Fibroblast of lung (primary cell): ENCODE measurements at regions not wholly inside any gene's neighbourhood (a gene's known extent, or its start where the extent isn't known, plus 50 kb on each side); places are given as distances from the start of the nearest gene placed in this dataset.

ENCODE experiments used
- DNase-seq, 2 donors: peaks; one replicate each; pipeline versions ENCODE4 v3.0.0 to v3.0.0-alpha.2; 2010; ENCODE audit warnings: low read depth in 2 of 2
- H2AFZ ChIP-seq: 2 replicates; pipeline ENCODE4 v1.5.1; 2012; ENCODE audit warnings: low read length, control low read depth, inconsistent platforms
- H3K27ac ChIP-seq: 2 replicates; pipeline ENCODE4 v1.5.1; 2011; ENCODE audit warnings: low read length, control low read depth; ENCODE audit not compliant: insufficient read depth
- H3K27me3 ChIP-seq: 2 replicates; pipeline ENCODE4 v1.5.1; 2011; ENCODE audit warnings: mild to moderate bottlenecking, low read length; ENCODE audit not compliant: control insufficient read depth, insufficient read depth
- H3K36me3 ChIP-seq: 2 replicates; pipeline ENCODE4 v1.5.1; 2011; ENCODE audit warnings: low read length; ENCODE audit not compliant: control insufficient read depth, insufficient read depth
- H3K4me1 ChIP-seq: 2 replicates; pipeline ENCODE4 v1.5.1; 2011; ENCODE audit warnings: low read length; ENCODE audit not compliant: control insufficient read depth, insufficient read depth; ENCODE audit errors: extremely low read depth
- H3K4me2 ChIP-seq: 2 replicates; pipeline ENCODE4 v1.5.1; 2011; ENCODE audit warnings: low read length, control low read depth; ENCODE audit not compliant: insufficient read depth; ENCODE audit errors: extremely low read depth
- H3K4me3 ChIP-seq, 4 experiments: fragments of 200-600 bp in 1 of 4; sonication (generic) in 1 of 4; replicated peaks in 1 of 4; 2 replicates each; pipeline ENCODE4 v1.5.1; 2011 to 2016; ENCODE audit warnings: low read length in 4 of 4, low read depth in 3 of 4, mild to moderate bottlenecking in 3 of 4, control low read depth in 2 of 4, inconsistent platforms in 1 of 4, mixed read lengths in 1 of 4; ENCODE audit not compliant: insufficient read depth in 1 of 4; ENCODE audit errors: control extremely low read depth in 1 of 4
- H3K79me2 ChIP-seq: 2 replicates; pipeline ENCODE4 v1.5.1; 2012; ENCODE audit warnings: mild to moderate bottlenecking, low read length, inconsistent platforms; ENCODE audit not compliant: control insufficient read depth, insufficient read depth
- H3K9ac ChIP-seq: 2 replicates; pipeline ENCODE4 v1.5.1; 2011; ENCODE audit warnings: mild to moderate bottlenecking, low read length, control low read depth; ENCODE audit not compliant: insufficient read depth
- H3K9me3 ChIP-seq: 2 replicates; pipeline ENCODE4 v1.5.1; 2012; ENCODE audit warnings: low read depth, low read length; ENCODE audit not compliant: control insufficient read depth, insufficient read depth
- H4K20me1 ChIP-seq: 2 replicates; pipeline ENCODE4 v1.5.1; 2011; ENCODE audit warnings: low read length; ENCODE audit not compliant: control insufficient read depth, insufficient read depth; ENCODE audit errors: extremely low read depth
- EZH2 ChIP-seq: IDR thresholded peaks from 2 replicates; pipeline ENCODE4 v1.5.1; 2012; ENCODE audit warnings: low read length, control low read depth, mild to moderate bottlenecking; ENCODE audit errors: missing control alignments
- TF ChIP-seq, protein P1 (sequence below), 2 donors: IDR thresholded peaks in 1 of 2; conservative IDR thresholded peaks in 1 of 2; 1 replicate in 1 of 2; 2 replicates in 1 of 2; pipeline ENCODE4 v1.5.1; 2011 to 2012; ENCODE audit warnings: low read length in 2 of 2, control low read depth in 1 of 2, inconsistent platforms in 1 of 2, low read depth in 1 of 2, mild to moderate bottlenecking in 1 of 2

DNA sequence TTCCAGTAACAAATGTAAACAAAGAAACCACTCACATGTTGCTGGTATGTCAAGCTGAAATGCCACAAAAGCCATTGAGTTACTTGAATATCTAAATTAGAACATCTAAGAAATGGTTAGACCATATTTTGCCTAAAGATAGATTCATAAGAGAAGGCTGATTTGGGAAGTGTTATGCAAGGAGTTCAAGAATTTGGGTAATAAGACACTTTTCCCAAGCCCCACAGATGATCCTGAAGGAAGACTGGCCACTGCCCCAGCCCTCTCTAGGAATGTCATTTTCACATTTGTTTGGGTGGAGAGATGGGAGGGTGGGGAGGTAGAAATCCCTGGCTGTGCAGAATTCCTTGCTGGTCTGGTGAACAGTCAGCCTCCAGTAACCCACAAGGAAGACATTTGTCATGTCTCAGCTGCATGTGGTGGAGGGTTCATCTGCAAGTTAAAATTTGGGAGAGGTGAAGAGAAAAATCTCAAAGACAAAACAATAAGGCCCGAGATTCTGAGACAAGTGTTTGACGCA, 427.2 kb upstream of the KLF6 start:
- Histone ChIP-seq H3K4me2 (no peak overlapping the region), H3K79me2 (no peaks in the 10 kb centered on the region)
- peak in 1 of 2 donors; percentile 11 for DNase-seq

DNA sequence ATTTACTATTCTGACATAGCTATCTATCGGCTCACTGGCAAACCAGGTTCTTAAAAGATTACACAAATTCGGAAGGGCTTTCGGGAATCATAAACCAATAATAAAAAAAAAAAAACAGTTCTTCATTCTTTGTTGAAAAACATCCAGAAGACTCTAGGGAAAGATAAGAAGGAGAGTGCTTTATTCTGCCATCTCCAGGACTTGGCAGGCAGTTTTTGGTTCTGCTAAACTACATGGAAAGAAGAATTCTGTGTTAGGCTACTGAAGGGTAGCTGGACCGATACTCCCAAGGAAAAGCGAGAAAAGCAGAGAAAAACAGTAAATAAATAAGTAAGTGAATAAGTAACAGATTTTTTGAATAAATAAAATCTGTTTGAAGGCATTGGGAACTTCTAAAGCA, 423.5 kb upstream of the KLF6 start:
- H3K9me3 ChIP-seq: no peaks in the 10 kb centered on the region
- no peak for DNase-seq
- TF ChIP-seq, protein P1, sequence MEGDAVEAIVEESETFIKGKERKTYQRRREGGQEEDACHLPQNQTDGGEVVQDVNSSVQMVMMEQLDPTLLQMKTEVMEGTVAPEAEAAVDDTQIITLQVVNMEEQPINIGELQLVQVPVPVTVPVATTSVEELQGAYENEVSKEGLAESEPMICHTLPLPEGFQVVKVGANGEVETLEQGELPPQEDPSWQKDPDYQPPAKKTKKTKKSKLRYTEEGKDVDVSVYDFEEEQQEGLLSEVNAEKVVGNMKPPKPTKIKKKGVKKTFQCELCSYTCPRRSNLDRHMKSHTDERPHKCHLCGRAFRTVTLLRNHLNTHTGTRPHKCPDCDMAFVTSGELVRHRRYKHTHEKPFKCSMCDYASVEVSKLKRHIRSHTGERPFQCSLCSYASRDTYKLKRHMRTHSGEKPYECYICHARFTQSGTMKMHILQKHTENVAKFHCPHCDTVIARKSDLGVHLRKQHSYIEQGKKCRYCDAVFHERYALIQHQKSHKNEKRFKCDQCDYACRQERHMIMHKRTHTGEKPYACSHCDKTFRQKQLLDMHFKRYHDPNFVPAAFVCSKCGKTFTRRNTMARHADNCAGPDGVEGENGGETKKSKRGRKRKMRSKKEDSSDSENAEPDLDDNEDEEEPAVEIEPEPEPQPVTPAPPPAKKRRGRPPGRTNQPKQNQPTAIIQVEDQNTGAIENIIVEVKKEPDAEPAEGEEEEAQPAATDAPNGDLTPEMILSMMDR (conservative IDR thresholded peaks at IDR 0.05 in 1 of 2, IDR thresholded peaks at IDR 0.05 in 1 of 2; ENCODE audit: low read depth in 1 of 2, low read length in 2 of 2): no peak
- TF ChIP-seq EZH2: no peak
- H3K27me3 ChIP-seq: no peaks in the 10 kb centered on the region
- H4K20me1 ChIP-seq: no peaks in the 10 kb centered on the region
- H3K36me3 ChIP-seq: no peaks in the 10 kb centered on the region
- H3K4me1 ChIP-seq: no peaks in the 10 kb centered on the region
- no peaks in the 10 kb centered on the region for H3K79me2 ChIP-seq
- H3K4me3 ChIP-seq: no peak overlapping the region
- H2AFZ ChIP-seq: no peak overlapping the region
- no peak overlapping the region for H3K4me2 ChIP-seq
- no peak overlapping the region for H3K9ac ChIP-seq
- no peak overlapping the region for H3K27ac ChIP-seq

More for the DNA sequence above, 427.2 kb upstream of the KLF6 start:
- no peak overlapping the region for H3K4me3 ChIP-seq
- TF ChIP-seq EZH2: no peak
- TF ChIP-seq, protein P1 (conservative IDR thresholded peaks at IDR 0.05 in 1 of 2, IDR thresholded peaks at IDR 0.05 in 1 of 2; ENCODE audit: low read depth in 1 of 2, low read length in 2 of 2): no peak
- H3K9ac ChIP-seq: no peak overlapping the region
- H2AFZ ChIP-seq: no peak overlapping the region
- H3K9me3 ChIP-seq: no peaks in the 10 kb centered on the region
- H4K20me1 ChIP-seq: no peaks in the 10 kb centered on the region
- no peaks in the 10 kb centered on the region for H3K36me3 ChIP-seq
- no peaks in the 10 kb centered on the region for H3K4me1 ChIP-seq
- no peak overlapping the region for H3K27ac ChIP-seq
- H3K27me3 ChIP-seq: no peaks in the 10 kb centered on the region

DNA sequence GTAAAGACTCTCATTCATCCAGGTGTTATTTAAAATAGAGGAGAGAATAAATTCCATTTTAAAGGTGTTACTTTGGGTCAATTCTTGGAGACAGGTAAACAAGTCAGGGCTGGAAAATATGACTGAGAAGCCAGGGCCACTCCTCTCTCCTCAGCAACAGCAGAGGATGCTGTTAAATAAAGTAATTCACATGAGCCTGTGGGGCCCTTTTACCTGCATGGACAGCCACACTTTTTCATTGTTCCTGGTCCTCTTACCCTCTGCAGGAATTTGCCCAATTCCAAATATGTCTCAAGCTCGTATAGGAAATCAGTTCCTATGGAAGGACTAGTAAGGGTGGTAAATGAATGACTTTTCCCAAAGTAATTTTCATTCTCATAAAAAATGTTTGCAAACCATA, 420.1 kb upstream of the KLF6 start:
- H4K20me1 ChIP-seq: no peaks in the 10 kb centered on the region

More for the DNA sequence above, 420.1 kb upstream of the KLF6 start:
- DNase-seq: no peak
- Histone ChIP-seq H3K79me2 (no peaks in the 10 kb centered on the region), H3K9ac (no peak overlapping the region), H3K4me3 (no peak overlapping the region), H3K27me3 (no peaks in the 10 kb centered on the region), H3K9me3 (no peaks in the 10 kb centered on the region), H3K27ac (no peak overlapping the region), H3K36me3 (no peaks in the 10 kb centered on the region), H2AFZ (no peak overlapping the region), H3K4me2 (no peak overlapping the region), H3K4me1 (no peaks in the 10 kb centered on the region)
- TF ChIP-seq, protein P1 (conservative IDR thresholded peaks at IDR 0.05 in 1 of 2, IDR thresholded peaks at IDR 0.05 in 1 of 2; ENCODE audit: low read depth in 1 of 2, low read length in 2 of 2): no peak
- TF ChIP-seq EZH2: no peak
